GM21381 (cell line): ENCODE measurements at regions not wholly inside any gene's neighbourhood (a gene's known extent, or its start where the extent isn't known, plus 50 kb on each side); places are given as distances from the start of the nearest gene placed in this dataset.
"Not testable (repeated sequence)": the region's sequence is repeated elsewhere in the genome, so short reads cannot be mapped to it uniquely, and the experiment has no call there.

Experiments
- ATAC-seq: cut with Tn5 transposase; IDR thresholded peaks from one replicate; pipeline ENCODE4 v1.9.1; 2021; ENCODE audit warnings: mild to moderate bottlenecking, moderate library complexity; ENCODE audit not compliant: unreplicated experiment

DNA sequence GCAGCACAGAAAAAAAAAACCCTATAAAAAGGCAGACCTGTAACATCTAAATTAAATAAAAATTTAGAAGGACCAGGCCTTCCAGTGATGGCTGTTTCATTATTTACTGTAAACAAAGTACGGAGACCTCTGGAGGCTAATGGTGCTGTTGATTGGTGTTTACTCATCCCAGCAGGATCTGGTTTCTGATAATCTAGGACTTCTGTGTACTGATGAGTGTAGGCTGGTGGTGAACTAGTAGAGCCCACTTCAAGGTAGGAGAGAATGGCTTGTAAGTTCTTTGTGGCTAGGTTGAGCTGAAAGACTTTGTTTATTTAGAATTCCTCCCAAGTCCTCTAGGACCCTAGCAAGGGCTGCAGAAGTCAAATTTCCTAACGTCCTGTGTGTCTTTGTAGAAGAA is 398.1 kb upstream of the PITX2 start:
- no peak for ATAC-seq

- ATAC-seq, result no peak
These were observed 399.9 kb upstream of the PITX2 start for GRCh38 chr4:111022758-111023157.

DNA sequence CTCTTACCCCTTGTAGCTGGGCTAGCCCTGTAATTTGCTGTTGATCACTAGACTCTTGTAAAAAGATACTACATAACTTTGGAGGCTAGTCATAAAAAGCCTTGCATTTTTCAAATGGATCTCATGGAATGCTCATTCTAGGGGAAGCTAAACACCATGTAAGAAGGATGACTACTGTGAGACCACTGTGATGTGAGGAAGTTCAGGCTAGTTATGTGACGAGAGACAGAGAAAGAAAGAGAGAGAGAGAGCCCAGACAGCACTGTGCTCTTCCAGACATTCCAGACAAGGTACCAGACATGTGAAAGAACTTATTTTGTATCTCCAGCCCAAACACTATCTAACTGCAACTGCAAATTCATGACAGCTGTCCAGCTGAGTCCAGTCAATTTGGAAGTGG is 404.6 kb upstream of the PITX2 start:
- no peak for ATAC-seq

DNA sequence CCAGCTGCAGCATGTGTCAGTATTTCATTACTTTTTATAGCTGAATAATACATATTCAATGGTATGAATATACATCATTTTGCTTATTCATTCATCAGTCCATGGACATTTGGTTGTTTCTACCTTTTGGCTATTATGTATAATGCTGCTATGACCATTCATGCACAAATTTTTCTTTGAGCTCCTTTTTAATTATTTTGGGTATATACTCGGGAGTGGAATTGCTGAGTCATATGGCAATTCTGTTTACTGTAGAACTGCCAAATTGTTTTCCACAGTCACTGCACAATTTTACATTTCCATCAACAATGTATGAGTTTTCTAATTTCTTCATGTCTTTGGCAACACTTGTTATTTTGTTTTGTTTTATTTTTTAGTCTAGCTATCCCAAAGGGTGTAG is 405.9 kb upstream of the PITX2 start:
- ATAC-seq, result no peak

DNA sequence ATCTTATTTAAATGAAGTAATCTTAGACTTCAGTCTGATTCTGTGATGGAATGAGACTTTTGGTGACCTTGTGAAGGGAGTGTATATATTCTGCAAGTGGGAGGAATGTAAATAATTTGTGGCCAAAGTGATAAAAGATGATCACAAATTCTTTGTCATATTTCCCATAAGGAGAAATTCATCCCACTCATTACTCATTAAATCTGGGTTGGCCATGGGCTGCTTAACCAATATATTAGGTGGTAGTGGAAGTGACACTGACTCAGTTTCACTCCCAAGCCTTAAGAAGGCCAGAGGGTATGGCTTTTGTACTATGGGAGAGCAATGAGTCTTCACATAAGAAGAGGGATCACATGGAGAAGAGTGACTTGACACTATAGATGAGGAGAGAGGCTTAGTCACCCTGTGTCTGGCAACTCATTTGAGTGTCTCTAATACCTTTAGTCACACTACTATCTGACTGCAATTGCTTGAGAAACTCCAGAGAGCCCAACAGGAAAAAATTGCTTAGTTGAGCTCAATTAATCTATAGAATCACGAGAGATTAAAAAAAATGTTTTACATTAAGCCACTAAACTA is 408.2 kb upstream of the PITX2 start:
- no peak for ATAC-seq

GRCh38 chr4:111031596-111031995 is 408.7 kb upstream of the PITX2 start:
- ATAC-seq, result no peak

GRCh38 chr4:111037591-111038360 is 414.9 kb upstream of the PITX2 start:
- ATAC-seq, result no peak

DNA sequence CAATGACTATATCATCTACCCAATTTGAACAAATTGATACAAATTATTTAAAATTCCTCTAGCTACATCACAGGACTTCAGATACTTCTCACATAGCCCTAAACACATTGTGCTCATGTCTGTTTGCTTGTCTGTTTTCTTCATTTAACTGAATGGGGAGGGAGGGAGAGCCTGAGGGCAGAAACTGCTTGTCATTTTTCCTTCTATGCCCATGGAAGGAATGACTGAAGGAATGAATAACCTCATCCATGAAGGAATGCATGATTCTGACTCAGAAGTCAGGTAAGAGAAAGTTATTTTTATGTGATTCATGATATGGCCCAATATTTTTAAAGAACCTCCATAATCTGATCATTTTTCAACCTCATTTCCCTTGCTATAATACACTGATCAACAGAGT is 418.0 kb upstream of the PITX2 start:
- ATAC-seq, result no peak

DNA sequence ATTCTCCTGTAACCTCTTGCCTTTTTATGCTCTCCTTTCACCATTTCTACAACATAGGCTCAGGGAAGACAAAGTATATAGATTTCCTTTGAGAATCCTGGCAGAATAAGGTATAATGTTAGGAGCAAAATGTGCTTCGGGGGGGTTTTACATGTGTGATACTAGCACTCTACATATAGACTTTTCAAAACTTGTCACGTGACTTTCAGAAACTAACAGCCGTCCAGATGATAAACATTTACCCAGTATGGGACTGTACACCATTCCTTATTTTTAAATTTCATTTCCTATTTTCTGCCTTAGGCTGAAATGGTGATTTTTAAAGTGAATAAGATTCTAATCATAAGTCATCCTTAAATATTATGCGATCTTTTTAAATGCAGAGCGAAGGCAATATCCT is 420.4 kb upstream of the PITX2 start:
- ATAC-seq, result no peak

DNA sequence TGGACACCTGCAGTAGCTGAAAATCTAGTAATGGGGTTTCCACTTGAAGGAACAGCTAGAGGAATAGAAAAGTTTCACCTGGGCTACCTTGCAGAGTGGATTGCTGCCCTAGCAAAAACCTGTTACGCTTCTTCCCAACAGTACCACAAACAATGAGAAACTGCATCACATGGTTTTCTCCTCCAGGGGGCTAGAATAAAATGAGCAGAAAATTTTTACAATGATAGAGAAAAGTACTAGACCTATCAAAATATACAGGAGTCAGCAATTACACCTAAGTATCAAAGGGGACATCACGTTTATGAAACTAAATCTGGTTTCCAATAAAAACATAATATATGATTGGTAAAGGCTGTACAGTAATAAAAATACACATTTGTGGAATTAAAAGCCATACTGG is 423.1 kb upstream of the PITX2 start:
- ATAC-seq, result no peak

GRCh38 chr4:111046811-111047210 is 423.9 kb upstream of the PITX2 start:
- no peak for ATAC-seq

GRCh38 chr4:111048316-111048715 is 425.4 kb upstream of the PITX2 start:
- no peak for ATAC-seq

DNA sequence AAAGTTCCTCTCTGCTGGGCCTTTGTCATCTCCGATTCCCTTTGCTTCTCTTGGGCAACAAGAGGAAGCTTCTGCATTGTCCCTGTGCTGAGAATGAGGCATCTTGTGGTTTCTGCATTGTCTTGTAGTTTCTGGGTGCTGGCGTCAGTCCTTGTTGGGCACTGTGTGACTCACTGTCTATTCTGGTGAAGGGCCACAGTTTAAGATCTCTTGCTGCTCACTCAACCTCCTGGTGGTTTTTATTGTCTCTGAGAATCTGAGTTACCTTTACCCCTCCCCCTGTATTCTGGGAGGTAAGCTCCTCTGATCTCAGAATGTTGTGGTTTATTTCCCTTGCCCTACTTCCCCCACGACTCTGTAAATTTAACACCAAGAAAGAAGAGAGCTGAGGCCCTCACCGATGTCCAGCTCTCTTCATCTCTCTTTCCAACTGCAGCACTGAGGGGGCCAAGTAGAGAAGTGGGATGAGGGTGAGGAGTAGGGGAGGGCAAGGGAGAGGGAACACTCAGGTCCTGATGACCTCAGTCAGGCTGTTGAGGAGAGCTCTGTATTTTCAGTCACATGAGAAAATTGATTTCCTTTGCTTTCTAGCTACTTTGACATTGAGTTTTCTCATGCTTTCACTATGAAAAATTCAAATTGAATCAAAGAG is 441.6 kb upstream of the PITX2 start:
- no peak for ATAC-seq

DNA sequence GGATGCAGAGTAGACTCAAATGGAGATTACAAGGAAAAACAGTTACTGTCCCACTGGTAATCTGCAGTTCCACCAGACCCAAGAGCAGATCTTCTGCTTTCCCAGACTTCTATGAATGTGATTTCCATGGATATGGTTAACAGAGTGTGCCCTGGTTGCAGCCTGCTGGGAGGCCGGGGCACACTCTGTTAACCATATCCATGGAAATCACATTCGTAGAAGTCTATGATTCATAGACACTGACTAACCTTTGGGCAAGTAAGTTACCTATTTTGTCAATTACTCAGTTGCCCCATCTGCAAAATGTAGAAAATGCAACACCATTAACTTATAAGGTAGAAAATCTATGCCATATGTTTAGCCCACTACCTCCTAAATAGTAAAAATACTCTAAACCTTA is 443.1 kb upstream of the PITX2 start:
- no peak for ATAC-seq

DNA sequence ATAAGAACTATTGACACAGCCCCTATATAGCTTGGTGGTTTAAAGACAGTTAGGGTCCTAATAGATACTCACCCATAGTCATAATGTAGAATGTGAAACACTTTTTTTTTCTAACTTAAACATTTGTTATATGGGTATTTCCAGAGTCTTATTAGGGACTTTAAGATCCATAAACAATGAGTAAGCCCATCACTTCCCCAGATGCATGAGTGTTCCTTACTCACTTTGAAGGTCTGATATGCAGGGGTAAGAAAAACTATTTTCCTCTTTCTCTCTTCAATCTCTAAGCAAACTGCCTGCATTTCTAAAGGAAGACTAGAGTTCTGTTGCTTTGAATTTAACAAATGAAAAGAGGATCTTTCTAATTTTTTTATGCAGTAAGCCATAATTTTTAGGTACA is 443.6 kb upstream of the PITX2 start:
- no peak for ATAC-seq

DNA sequence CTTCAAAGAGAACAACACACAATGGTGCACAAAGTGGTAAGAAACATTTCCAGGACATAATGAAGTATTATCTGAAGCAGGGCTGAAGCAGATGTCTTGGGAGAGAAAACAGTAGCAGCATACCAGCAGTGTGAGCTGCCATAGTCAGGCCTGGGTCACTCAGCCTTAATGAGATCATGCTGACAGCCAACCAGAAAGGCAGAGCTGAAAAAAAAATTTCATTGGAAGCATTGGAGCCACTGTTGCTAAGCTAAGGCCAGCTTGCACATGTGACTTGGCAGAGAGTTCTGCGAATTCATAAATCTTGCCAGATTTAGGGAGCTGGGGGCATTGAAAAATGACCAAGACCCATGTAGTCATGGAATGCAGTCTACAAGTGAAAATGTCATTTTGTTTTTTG is 444.0 kb upstream of the PITX2 start:
- no peak for ATAC-seq

GRCh38 chr4:111068883-111069282 is 446.0 kb upstream of the PITX2 start:
- no peak for ATAC-seq

DNA sequence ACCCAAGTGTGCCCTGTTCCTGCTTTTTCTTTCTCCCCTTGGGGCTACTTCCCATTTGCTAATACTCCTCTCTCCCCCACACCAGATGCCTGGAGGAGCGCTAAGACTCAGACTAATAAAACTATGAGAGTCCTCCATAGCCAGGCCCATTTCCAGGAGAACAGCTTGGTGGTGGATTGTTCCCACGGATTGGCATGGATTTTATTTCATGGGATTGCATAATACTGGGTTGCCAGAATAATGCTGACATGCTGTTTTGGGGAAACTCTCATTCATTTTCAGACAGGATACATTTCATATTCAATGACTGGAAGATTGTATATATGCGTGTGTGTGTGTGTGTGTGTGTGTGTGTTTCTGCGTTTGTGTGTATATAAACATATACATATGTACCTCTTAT is 447.5 kb upstream of the PITX2 start:
- ATAC-seq, result no peak

DNA sequence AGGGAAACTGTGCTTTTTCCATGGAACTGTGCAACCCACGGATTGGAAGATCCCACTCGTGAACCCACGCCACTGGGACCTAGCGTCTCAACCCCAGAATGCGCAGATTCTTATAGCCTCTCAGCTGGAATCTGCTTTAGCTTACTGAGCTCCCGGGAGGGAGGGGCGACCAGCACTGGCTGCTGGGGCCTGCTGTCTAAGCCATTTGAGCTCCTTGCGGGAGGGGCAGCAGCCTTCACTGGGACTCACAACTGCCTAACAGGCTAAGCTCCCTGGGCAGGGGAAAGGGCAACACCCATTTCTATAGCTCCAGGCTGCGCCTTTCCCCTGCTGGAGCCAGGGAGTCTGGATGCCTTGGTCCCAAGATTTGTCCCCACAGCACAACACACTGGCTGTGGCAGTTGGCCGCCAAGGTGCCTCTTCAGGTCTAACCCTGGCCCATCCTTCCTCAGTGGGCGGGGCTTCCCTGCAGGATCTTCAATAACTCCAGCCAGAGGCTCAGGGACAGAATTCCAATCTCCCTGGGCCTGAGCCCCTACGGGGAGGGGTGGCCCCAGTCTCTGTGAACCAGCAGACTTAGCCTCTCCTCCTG is 451.7 kb upstream of the PITX2 start:
- no peak for ATAC-seq

- not testable (repeated sequence) for ATAC-seq
These were observed 453.4 kb upstream of the PITX2 start for GRCh38 chr4:111076299-111076698.

GRCh38 chr4:111108153-111108552 is 485.3 kb upstream of the PITX2 start:
- ATAC-seq, result no peak

- no peak for ATAC-seq
These were observed 490.7 kb upstream of the PITX2 start for GRCh38 chr4:111113591-111113990.
